ENCODE measurements at regions not wholly inside any gene's neighbourhood (a gene's known extent, or its start where the extent isn't known, plus 50 kb on each side); places are given as distances from the start of the nearest gene placed in this dataset.

GRCh38 chr14:99033951-99034350, 238.0 kb downstream of the BCL11B start (continued):
- TF ChIP-seq ZNF180 (CRISPR knock-in tag; IDR thresholded peaks at IDR 0.05; ENCODE audit: borderline replicate concordance, low read depth) = no peak
- no peak for TF ChIP-seq ZNF550 (CRISPR knock-in tag; IDR thresholded peaks at IDR 0.05; ENCODE audit: borderline replicate concordance)

GRCh38 chr14:99034711-99035171, 237.3 kb downstream of the BCL11B start:
- no peaks in the 10 kb centered on the region for H3K4me1 ChIP-seq (ENCODE audit: insufficient read depth, low read length)
- no peaks in the 10 kb centered on the region for H3K79me2 ChIP-seq (ENCODE audit: insufficient read depth, low read length)
- no peaks in the 10 kb centered on the region for H3K9me3 ChIP-seq (ENCODE audit: low read length)
- ChIA-PET CTCF (ENCODE audit: low intra/inter-chr PET ratio, low total read pairs) (no interaction called here), POLR2A (no interaction called here)
- in situ Hi-C loops (cut with HindIII; ENCODE audit: extremely low pct_ligation_motif_present, low pct_unique_long_range_greater_than_20kb) = no loop called here
- peaks cover 0 to 5% of the 10 kb centered on the region in 2 experiments; a peak in 2 of 5 replicates for H3K27me3 ChIP-seq (ENCODE audit: control insufficient read depth in 1 of 2, insufficient read depth in 2 of 2, low read length in 2 of 2)
- no peak for FAIRE-seq
- no peak for ATAC-seq
- 51% methylated on average over 14 of the region's 16 CpGs for WGBS (ENCODE audit: low lambda C conversion rate)
- H3K36me3 ChIP-seq (replicated peaks in 1 of 2; ENCODE audit: control insufficient read depth in 1 of 2, insufficient read depth in 2 of 2, low read length in 2 of 2) = no peaks in the 10 kb centered on the region
- H3K9ac ChIP-seq (ENCODE audit: insufficient read depth, low read depth, low read length) = no peak overlapping the region
- no peaks in the 10 kb centered on the region for H4K20me1 ChIP-seq (ENCODE audit: insufficient read depth, low read length)
- H3K4me3 ChIP-seq (replicated peaks in 1 of 3; ENCODE audit: insufficient read depth in 1 of 3, low read depth in 2 of 3, low read length in 3 of 3) = no peak overlapping the region
- no peak overlapping the region for H3K27ac ChIP-seq (ENCODE audit: extremely low read length, insufficient read depth, low read length)
- no peak overlapping the region for H3K4me2 ChIP-seq (ENCODE audit: low read depth, low read length)
- H2AFZ ChIP-seq (ENCODE audit: low read length) = no peak overlapping the region
- no TSS peak for BruUV-seq (replicated peaks)
- intact Hi-C loops (cut with micrococcal nuclease; ENCODE audit: unreplicated experiment) = no loop called here
- no peak for TF ChIP-seq ZXDC (CRISPR knock-in tag; IDR thresholded peaks at IDR 0.05)
- TF ChIP-seq ARHGAP35 (CRISPR knock-in tag; IDR thresholded peaks at IDR 0.05; ENCODE audit: borderline replicate concordance) = no peak
- no peak for TF ChIP-seq ZFP37 (CRISPR knock-in tag; IDR thresholded peaks at IDR 0.05; ENCODE audit: borderline replicate concordance)
- no peak for DNase-seq (ENCODE audit: low spot score)

Measured in HepG2 (cell line).